NCI-H460 (cell line): ENCODE measurements at regions not wholly inside any gene's neighbourhood (a gene's known extent, or its start where the extent isn't known, plus 50 kb on each side); places are given as distances from the start of the nearest gene placed in this dataset.
"Not testable (repeated sequence)": the region's sequence is repeated elsewhere in the genome, so short reads cannot be mapped to it uniquely, and the experiment has no call there.

ENCODE experiments used
- DNase-seq: peaks from one replicate; pipeline ENCODE4 v3.0.0-alpha.2; 2016; ENCODE audit warnings: low read depth; ENCODE audit errors: extremely low read depth

GRCh38 chr17:22129920-22130319 lies 437.6 kb downstream of the KCNJ18 start:
- not testable (repeated sequence) for DNase-seq

- no peak for DNase-seq
Observed at GRCh38 chr17:22131740-22132139, 439.4 kb downstream of the KCNJ18 start.

- DNase-seq, result no peak
Observed at GRCh38 chr17:22138861-22139469, 446.6 kb downstream of the KCNJ18 start.

- DNase-seq, result no peak
Observed at GRCh38 chr17:22142091-22142490, 449.8 kb downstream of the KCNJ18 start.

GRCh38 chr17:22145605-22146178 lies 453.4 kb downstream of the KCNJ18 start:
- DNase-seq, result no peak

GRCh38 chr17:22158364-22158763 lies 466.0 kb downstream of the KCNJ18 start:
- no peak for DNase-seq

GRCh38 chr17:22161376-22161775 lies 469.1 kb downstream of the KCNJ18 start:
- DNase-seq, result no peak

- DNase-seq, result no peak
Observed at GRCh38 chr17:22171631-22172030, 479.3 kb downstream of the KCNJ18 start.

- no peak for DNase-seq
Observed at GRCh38 chr17:22193113-22193512, 500.8 kb downstream of the KCNJ18 start.

GRCh38 chr17:22200187-22200586 lies 507.9 kb downstream of the KCNJ18 start:
- not testable (repeated sequence) for DNase-seq

- DNase-seq, result no peak
Observed at GRCh38 chr17:22202702-22203101, 510.4 kb downstream of the KCNJ18 start.

- DNase-seq, result no peak
Observed at GRCh38 chr17:22203208-22203715, 510.9 kb downstream of the KCNJ18 start.

- DNase-seq, result not testable (repeated sequence)
Observed at GRCh38 chr17:22204076-22204475, 511.8 kb downstream of the KCNJ18 start.

- DNase-seq, result not testable (repeated sequence)
Observed at GRCh38 chr17:22210212-22210611, 517.9 kb downstream of the KCNJ18 start.

GRCh38 chr17:22213169-22213568 lies 520.8 kb downstream of the KCNJ18 start:
- not testable (repeated sequence) for DNase-seq

GRCh38 chr17:22217135-22217534 lies 524.8 kb downstream of the KCNJ18 start:
- no peak for DNase-seq

GRCh38 chr17:22221344-22221743 lies 529.0 kb downstream of the KCNJ18 start:
- no peak for DNase-seq

GRCh38 chr17:22226477-22226876 lies 534.2 kb downstream of the KCNJ18 start:
- not testable (repeated sequence) for DNase-seq

GRCh38 chr17:22226932-22227331 lies 534.6 kb downstream of the KCNJ18 start:
- DNase-seq, result not testable (repeated sequence)

- DNase-seq, result not testable (repeated sequence)
Observed at GRCh38 chr17:22227699-22228553, 535.6 kb downstream of the KCNJ18 start.

GRCh38 chr17:22229821-22230220 lies 537.5 kb downstream of the KCNJ18 start:
- not testable (repeated sequence) for DNase-seq
